AG04450 (cell line): ENCODE measurements at regions not wholly inside any gene's neighbourhood (a gene's known extent, or its start where the extent isn't known, plus 50 kb on each side); places are given as distances from the start of the nearest gene placed in this dataset.

Source experiments
- CTCF ChIA-PET: fragments of 300-600, 350-600 bp; formaldehyde crosslinking; extraction: SDS; loops from one replicate; lab custom pipeline; 2022; ENCODE audit warnings: antibody characterized with exemption, inconsistent platforms; lab: Charles Lee
- POLR2A ChIA-PET: fragments of 350-600 bp; formaldehyde crosslinking; extraction: SDS; loops from one replicate; lab custom pipeline; 2021; ENCODE audit warnings: antibody characterized with exemption, inconsistent platforms; lab: Yijun Ruan, JAX
- DNase-seq: peaks from one replicate; pipeline ENCODE4 v3.0.0-alpha.2; 2011; ENCODE audit warnings: low read depth, low spot score
- H3K27ac ChIP-seq: one replicate; pipeline ENCODE4 v1.5.1; 2012; ENCODE audit warnings: low read depth, low read length, control low read depth
- H3K27me3 ChIP-seq: one replicate; pipeline ENCODE4 v1.6.0; 2012; ENCODE audit warnings: low read length; ENCODE audit not compliant: control insufficient read depth, insufficient read depth
- H3K4me3 ChIP-seq: 2 replicates; pipeline ENCODE4 v1.5.1; 2011; ENCODE audit warnings: mild to moderate bottlenecking, low read depth, low read length, control low read depth
- H3K9me3 ChIP-seq: 2 replicates; pipeline ENCODE4 v1.5.1; 2012; ENCODE audit warnings: low read length; ENCODE audit not compliant: control insufficient read depth, insufficient read depth
- TF ChIP-seq, protein P1 (sequence below): IDR thresholded peaks from 2 replicates; pipeline ENCODE4 v1.5.1; 2011; ENCODE audit warnings: low read depth, low read length, control low read depth, inconsistent platforms

DNA sequence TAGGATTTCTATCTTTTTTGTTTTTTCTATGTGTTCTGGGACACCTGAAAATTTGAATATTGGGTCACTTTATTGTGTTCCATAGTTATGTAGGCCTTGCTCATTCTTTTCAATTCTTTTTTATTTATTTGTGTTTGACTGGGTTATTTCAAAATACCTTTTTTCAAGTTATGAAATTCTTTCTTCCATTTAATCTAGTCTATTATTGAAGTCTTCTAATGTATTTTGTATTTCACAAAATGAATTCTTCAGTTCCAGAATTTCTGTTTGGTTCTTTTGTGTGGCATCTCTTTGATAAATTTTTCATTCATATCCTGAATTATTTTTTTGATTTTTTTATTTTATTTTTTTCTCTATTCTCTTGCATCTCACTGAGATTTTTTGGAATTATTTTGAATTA lies 628.8 kb downstream of the NR2F1-AS1 start:
- TF ChIP-seq, protein P1, sequence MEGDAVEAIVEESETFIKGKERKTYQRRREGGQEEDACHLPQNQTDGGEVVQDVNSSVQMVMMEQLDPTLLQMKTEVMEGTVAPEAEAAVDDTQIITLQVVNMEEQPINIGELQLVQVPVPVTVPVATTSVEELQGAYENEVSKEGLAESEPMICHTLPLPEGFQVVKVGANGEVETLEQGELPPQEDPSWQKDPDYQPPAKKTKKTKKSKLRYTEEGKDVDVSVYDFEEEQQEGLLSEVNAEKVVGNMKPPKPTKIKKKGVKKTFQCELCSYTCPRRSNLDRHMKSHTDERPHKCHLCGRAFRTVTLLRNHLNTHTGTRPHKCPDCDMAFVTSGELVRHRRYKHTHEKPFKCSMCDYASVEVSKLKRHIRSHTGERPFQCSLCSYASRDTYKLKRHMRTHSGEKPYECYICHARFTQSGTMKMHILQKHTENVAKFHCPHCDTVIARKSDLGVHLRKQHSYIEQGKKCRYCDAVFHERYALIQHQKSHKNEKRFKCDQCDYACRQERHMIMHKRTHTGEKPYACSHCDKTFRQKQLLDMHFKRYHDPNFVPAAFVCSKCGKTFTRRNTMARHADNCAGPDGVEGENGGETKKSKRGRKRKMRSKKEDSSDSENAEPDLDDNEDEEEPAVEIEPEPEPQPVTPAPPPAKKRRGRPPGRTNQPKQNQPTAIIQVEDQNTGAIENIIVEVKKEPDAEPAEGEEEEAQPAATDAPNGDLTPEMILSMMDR: no peak
- Histone ChIP-seq H3K27ac (no peak overlapping the region), H3K4me3 (no peak overlapping the region), H3K9me3 (peaks cover 7% of the 10 kb centered on the region; the same call in 1 of the 2 replicates), H3K27me3 (no peaks in the 10 kb centered on the region)
- POLR2A ChIA-PET: no interaction called here
- CTCF ChIA-PET: no interaction called here
- DNase-seq: no peak

DNA sequence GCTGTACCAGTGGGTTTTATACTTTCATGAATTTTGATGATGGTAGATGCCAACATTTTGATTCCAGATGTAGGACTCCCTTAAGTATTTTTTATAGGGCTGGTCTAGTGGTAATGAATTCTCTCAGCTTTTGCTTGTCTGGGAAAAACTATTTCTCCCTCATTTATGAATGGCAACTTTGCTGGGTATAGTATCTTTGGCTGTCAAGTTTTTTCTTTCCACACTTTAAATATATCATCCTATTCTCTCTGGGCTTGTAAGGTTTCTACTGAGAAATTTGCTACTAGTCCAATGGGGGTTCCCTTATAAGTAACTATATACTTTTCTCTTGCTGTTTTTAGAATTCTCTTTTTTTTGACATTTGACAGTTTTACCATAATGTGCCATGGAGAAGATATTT lies 629.3 kb downstream of the NR2F1-AS1 start:
- Histone ChIP-seq H3K9me3 (peaks cover 7% of the 10 kb centered on the region; the same call in 1 of the 2 replicates), H3K27ac (no peak overlapping the region), H3K4me3 (no peak overlapping the region), H3K27me3 (no peaks in the 10 kb centered on the region)
- POLR2A ChIA-PET: no interaction called here
- TF ChIP-seq, protein P1: no peak
- CTCF ChIA-PET: no interaction called here
- no peak for DNase-seq

DNA sequence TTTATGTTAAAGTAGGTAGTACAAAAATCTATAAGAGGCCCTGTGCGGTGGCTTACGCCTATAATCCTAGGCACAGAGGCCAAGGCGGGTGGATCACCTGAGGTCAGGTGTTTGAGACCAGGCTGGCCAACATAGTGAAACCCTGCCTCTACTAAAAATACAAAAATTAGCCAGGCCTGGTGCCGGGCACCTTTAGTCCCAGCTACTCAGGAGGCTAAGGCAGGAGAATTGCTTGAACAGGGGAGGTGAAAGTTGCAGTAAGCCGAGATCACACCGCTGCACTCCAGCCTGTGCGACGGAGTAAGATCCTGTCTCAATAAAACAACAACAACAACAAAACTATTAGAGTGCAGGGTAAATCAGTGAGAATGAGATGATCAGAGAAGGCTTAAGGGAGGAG lies 634.5 kb downstream of the NR2F1-AS1 start:
- H3K4me3 ChIP-seq: no peak overlapping the region
- POLR2A ChIA-PET: no interaction called here
- no peak overlapping the region for H3K27ac ChIP-seq
- DNase-seq: no peak
- no peaks in the 10 kb centered on the region for H3K27me3 ChIP-seq
- H3K9me3 ChIP-seq: no peaks in the 10 kb centered on the region
- CTCF ChIA-PET: interaction anchor here (1.5 kb wide), 1 partner anchor 24 kb away, joined by 3 read pairs; no protein-coding TSS in a partner anchor
- TF ChIP-seq, protein P1: no peak

DNA sequence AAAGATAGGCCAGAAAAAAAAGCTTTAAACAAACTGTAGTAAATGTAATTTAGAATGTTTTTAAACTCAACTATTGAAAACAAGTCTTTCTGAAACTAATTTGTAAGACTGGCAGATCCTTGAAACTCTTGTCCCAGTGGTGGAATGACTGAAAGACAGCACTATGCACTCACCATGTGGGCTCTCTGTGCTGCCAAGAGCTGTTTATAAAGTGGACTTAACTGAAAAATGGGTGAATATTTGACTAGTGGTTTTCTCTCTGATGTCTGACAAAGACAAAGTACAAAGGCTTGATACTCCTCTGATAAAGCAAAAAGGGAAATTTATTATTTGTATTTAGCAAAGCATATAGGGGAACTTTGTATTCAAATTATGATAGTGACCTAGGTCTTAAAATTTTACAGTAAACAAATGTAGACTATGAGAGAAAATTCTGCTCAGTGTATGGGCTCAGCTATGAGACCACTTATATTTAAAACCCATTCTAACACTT lies 635.4 kb downstream of the NR2F1-AS1 start:
- no peak overlapping the region for H3K4me3 ChIP-seq
- no peak overlapping the region for H3K27ac ChIP-seq
- DNase-seq: no peak
- no peaks in the 10 kb centered on the region for H3K9me3 ChIP-seq
- no peaks in the 10 kb centered on the region for H3K27me3 ChIP-seq
- TF ChIP-seq, protein P1: no peak
- POLR2A ChIA-PET: interaction anchor here (0.6 kb wide), 1 partner anchor 637 kb away, joined by 7 read pairs; no protein-coding TSS in a partner anchor
- CTCF ChIA-PET: interaction anchor here (0.6 to 1.5 kb wide), 3 partner anchors 25 to 147 kb away, joined by 3 to 4 read pairs (median 3); no protein-coding TSS in a partner anchor

DNA sequence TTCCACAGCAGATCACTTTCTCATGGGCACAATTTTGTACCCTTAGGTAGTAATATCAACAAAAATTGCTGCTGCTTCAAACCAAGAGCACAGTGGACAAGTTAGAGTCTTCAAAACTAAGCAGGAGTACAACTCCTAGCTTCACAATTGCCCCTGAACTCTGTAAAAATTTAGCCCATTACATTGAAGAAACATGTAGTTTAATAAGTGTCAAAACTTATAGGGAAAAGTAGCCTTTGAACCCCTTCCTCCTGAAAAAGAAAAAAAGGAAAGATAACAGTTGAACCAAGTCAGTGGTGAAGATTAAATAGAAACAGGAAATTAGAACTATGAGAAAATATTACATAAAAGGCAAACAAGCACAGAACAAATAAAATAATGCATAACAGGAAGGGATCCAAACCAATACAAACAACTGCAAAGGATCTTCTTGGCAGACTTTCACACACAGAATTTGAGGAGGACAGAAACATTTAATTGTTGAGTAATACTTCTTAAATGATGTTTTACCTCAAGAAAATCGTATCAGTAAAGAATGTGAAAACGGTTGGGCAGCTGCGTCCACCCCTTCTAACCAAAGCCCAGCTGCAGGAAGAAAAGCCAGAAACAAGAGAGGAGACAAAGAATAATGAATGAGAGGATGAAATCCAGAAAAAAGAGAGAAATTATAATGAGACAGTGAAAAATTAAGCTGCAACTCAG lies 636.0 kb downstream of the NR2F1-AS1 start:
- POLR2A ChIA-PET: no interaction called here
- H3K9me3 ChIP-seq: no peaks in the 10 kb centered on the region
- CTCF ChIA-PET: interaction anchor here (0.6 to 1.5 kb wide), 3 partner anchors 25 to 148 kb away, joined by 3 to 4 read pairs (median 3); no protein-coding TSS in a partner anchor
- H3K27ac ChIP-seq: no peak overlapping the region
- TF ChIP-seq, protein P1: no peak
- peak; percentile 47 for DNase-seq
- H3K27me3 ChIP-seq: no peaks in the 10 kb centered on the region
- H3K4me3 ChIP-seq: no peak overlapping the region
